Renal cortical epithelial cell (primary cell): ENCODE measurements at regions not wholly inside any gene's neighbourhood (a gene's known extent, or its start where the extent isn't known, plus 50 kb on each side); places are given as distances from the start of the nearest gene placed in this dataset.
"Not testable (repeated sequence)": the region's sequence is repeated elsewhere in the genome, so short reads cannot be mapped to it uniquely, and the experiment has no call there.

Experiments used
- DNase-seq: peaks from one replicate; pipeline ENCODE4 v3.0.0-alpha.2; 2011; ENCODE audit warnings: low read depth

GRCh38 chr1:98575955-98576354 lies 85.6 kb upstream of the SNX7 start:
- peak; percentile 4 for DNase-seq

- no peak for DNase-seq
Measured at GRCh38 chr1:98565951-98566350, 95.6 kb upstream of the SNX7 start.

- no peak for DNase-seq
Measured at GRCh38 chr1:98559291-98559690, 102.2 kb upstream of the SNX7 start.

GRCh38 chr1:98557895-98558294 lies 103.6 kb upstream of the SNX7 start:
- DNase-seq: no peak

GRCh38 chr1:98556521-98557158 lies 104.9 kb upstream of the SNX7 start:
- peak; percentile 55 for DNase-seq

- DNase-seq: no peak
Measured at GRCh38 chr1:98555814-98556213, 105.7 kb upstream of the SNX7 start.

GRCh38 chr1:98552576-98553074 lies 108.9 kb upstream of the SNX7 start:
- not testable (repeated sequence) for DNase-seq

- DNase-seq: no peak
Measured at GRCh38 chr1:98550076-98550475, 111.4 kb upstream of the SNX7 start.

- no peak for DNase-seq
Measured at GRCh38 chr1:98546319-98546718, 115.2 kb upstream of the SNX7 start.

- DNase-seq: no peak
Measured at GRCh38 chr1:98538106-98538505, 123.4 kb upstream of the SNX7 start.

- no peak for DNase-seq
Measured at GRCh38 chr1:98523256-98523655, 138.3 kb upstream of the SNX7 start.

- DNase-seq: no peak
Measured at GRCh38 chr1:98516306-98516705, 145.2 kb upstream of the SNX7 start.

GRCh38 chr1:98515744-98516143 lies 145.8 kb upstream of the SNX7 start:
- DNase-seq: no peak

- not testable (repeated sequence) for DNase-seq
Measured at GRCh38 chr1:98512216-98512615, 149.3 kb upstream of the SNX7 start.

- no peak for DNase-seq
Measured at GRCh38 chr1:98503771-98504170, 157.8 kb upstream of the SNX7 start.

GRCh38 chr1:98502937-98503336 lies 158.6 kb upstream of the SNX7 start:
- no peak for DNase-seq

- no peak for DNase-seq
Measured at GRCh38 chr1:98500324-98500723, 161.2 kb upstream of the SNX7 start.

GRCh38 chr1:98498651-98499050 lies 162.9 kb upstream of the SNX7 start:
- no peak for DNase-seq

- no peak for DNase-seq
Measured at GRCh38 chr1:98497497-98497896, 164.0 kb upstream of the SNX7 start.

GRCh38 chr1:98496256-98496995 lies 165.1 kb upstream of the SNX7 start:
- DNase-seq: peak; percentile 8

GRCh38 chr1:98493469-98493868 lies 168.1 kb upstream of the SNX7 start:
- DNase-seq: no peak

- no peak for DNase-seq
Measured at GRCh38 chr1:98490099-98490498, 171.4 kb upstream of the SNX7 start.

GRCh38 chr1:98487620-98488019 lies 173.9 kb upstream of the SNX7 start:
- no peak for DNase-seq
